GOT3 (cell line): ENCODE measurements at regions not wholly inside any gene's neighbourhood (a gene's known extent, or its start where the extent isn't known, plus 50 kb on each side); places are given as distances from the start of the nearest gene placed in this dataset.

ENCODE experiments used
- DNase-seq: peaks from one replicate; lab custom pipeline; 2025; ENCODE audit warnings: mixed read lengths; lab: John Stamatoyannopoulos, UW

DNA sequence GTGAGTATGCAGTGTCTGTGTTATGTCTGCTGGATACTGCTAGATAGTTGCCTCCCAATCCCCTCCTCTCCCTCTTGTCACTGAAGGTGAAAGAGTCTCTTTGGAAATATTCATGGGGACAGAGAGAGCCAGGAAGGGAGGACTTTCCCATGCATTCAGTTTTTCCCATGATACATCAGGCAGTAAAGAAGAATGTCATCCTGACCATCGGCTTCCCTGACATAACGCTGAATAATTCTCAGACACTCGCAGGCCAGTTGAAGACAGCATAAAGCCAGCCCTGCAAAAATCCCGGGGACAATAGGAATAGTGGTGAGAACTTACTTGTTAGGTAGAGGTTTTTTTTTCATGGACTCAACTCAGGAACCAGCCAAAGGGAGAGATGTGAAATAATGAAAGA is 58.1 kb downstream of the KLF4 start:
- no peak for DNase-seq

DNA sequence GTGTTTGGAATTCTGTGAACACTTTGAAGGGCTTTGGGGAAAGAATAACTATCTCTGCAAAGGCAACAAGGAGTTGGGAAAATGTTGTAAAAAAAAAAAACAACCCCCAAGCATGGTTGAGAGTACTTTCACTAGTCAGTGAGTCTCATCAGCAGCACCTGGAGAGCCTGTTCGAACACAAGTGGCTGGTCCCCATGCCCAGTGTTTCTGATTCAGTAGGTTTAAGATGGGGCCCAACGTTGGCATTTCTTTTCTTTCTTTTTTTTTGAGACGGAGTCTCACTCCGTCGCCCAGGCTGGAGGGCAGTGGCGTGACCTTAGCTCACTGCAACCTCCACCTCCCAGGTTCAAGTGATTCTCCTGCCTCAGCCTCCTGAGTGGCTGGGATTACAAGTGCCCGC is 59.5 kb downstream of the KLF4 start:
- DNase-seq: no peak

- DNase-seq: no peak
These were observed 63.4 kb downstream of the KLF4 start for GRCh38 chr9:107426126-107426525.

DNA sequence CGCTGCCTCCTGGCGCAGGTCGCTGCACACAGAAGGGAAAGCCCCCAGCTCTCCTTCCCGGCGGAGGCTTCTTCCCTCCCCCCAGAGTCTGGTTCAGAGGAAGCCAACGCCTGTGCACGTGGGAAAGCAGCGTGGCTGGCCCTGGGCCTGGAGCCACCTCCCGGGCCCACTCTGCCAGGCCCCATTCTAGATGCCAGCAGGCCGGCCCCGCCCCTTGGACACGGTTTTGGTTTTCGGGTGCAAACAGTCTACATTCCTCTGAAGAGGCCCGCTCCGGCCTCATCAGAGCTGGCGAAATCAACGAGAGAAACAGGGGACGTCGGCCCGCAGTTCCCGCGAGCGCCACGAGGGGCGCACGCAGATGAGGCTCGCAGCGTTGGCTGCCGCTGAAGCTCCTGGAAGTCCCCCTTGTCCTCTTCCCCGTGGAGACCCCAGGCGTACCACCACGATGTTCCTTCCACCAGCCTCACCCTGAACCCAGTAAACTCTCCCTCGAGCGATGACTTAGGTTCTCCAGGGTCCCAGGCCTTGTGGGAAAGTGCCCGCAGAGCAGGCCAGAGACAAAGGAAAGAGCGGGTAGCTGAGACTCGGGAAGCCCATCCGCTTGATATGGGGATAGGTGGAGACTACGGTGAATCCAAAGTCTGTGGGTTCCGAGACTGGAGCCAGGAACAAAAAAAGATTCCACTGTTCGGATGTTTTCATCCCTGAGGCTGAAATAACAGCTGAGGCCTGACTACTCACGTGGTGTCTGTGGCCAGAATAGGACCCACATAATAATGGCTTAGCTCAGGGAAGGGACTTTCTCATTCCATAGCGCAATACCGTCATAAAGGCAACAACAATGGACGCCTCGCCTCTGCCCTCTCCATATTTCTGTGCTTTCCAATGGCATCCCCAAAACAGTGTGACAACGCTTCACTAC is 64.2 kb downstream of the KLF4 start:
- no peak for DNase-seq

DNA sequence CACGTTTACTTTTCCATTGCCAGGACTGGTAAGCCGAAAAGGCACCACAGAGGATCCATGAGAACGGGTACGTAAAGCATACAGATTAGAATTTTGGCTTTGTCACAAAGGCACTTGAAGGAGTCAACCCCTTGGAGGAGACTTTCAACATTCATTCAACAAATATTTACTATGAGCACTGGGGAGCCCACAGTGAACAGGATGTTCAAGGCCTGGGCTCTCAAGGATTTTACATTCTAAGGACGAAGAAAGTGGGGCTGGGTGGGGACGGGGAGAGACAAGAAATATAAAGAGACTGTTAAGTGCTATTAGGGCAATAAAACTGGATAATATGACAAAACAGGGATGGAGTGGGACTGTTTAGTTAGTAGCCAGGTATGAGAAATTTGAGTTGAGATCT is 66.0 kb downstream of the KLF4 start:
- no peak for DNase-seq

DNA sequence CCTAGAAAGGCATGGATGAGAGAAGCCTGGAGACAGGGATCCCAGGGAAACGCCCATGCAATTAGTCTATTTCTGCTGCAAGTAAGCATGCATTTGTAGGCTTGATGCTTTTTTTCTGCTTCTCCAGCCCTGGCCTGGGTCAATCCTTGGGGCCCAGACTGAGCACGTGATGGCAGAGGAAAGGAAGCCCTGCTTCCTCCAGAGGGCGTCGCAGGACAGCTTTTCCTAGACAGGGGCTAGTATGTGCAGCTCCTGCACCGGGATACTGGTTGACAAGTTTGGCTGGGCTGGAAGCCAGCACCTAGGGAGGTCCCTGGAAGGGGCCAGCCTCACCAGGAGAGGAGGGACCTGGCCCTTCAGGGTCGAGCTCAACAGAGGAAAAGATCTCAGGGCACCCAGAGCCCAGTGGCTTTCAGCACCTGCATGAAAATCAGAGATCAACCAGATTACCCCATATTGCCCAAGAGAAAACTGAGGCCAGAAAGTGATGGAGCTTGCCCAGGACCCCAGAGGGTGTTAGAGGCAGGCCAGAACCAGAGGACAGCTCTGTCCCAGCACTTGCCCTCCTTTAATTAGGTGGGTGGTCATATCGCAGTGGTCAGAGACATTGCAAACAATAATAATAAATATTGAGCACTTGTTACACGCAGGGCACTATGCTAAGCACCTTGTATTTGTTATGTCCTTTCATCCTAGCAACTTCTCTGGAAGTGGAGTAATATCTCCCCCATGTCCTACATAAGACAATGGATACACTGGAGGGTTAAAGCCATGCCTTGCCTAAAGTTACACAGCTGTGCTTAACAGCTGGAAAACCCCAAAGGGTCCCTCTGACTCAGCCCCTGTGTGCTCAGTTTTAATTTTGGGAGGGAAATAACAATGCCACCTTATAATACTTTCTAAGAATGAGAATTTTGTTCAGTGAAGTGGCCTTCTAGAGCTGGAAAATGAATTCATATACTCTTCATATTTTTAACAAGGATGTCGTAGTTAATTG is 67.1 kb downstream of the KLF4 start:
- DNase-seq: peak; percentile 8

DNA sequence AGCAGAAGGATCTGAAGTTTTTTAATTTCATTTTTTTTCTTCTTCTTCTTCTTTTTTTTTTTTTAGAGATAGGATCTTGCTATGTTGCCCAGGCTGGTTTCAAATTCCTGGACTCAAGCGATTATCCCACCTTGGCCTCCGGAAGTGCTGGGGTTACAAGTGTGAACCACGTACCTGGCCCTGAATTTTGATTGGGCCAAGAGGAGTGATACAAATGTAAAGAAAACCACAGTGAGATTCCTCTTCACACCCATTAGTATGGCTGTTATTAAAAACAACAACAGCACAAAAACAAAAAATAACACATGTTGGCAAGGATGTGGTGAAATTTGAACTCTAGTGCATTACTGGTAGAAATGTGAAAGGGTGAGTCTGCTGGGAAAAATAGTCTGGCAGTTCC is 79.1 kb downstream of the KLF4 start:
- no peak for DNase-seq

DNA sequence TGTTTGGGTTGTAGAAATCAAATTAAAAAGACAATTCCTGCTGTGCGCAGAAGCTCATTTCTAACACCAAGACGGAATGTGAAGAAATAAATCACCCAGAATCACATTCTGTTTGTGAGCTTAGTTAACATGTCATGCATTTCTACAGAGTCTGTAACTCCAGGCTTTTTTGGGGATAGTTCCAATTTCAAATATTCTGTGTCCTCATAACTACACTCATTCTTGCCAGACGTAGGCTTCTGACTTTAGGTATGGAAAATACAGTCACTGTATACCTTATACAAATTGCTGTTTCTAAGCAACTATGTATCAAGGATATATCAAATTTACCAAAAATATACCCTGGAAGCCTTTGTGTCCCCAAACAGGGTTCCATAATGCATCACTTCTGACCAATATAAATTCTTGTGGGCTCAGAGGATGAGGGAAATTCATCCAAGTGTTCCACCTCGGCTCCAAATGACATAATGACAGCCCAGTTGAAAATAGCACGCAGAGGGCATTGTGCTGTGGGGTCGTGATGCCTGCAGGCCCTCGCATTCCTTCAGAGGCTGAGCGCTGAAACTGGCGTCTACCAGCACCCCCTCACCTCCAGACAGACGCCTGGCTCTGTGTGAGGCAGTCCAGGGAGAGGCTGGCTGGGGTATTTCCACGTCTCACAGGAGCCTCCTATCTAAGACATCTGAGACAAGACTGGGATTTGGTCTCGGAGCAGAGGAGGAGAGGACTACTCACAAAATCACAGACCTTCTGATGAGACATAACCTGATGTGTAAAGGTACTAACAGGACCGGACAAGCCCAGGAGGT is 79.8 kb downstream of the KLF4 start:
- DNase-seq: no peak

- DNase-seq: no peak
These were observed 81.9 kb downstream of the KLF4 start for GRCh38 chr9:107407675-107408074.

GRCh38 chr9:107405511-107405910 is 84.1 kb downstream of the KLF4 start:
- no peak for DNase-seq

DNA sequence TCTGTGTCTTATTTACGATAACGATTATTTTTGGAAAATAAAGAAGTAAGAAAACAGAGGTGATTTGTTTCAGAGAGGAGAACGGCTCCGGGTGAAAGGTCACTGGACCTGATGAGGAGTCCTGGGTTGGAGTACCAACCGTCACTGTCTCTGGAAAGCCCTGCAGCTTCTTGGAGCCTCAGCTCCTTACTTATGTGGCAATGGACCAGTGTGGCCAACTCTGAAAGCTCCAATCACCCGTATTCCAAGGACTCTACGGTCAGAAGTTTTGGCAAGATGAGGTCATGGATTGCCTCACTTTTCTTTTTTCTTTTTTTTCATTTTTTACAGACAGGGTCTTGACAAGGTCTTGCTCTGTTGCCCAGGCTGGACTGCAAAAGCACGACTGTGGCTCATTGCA is 84.8 kb downstream of the KLF4 start:
- DNase-seq: no peak

GRCh38 chr9:107404161-107404560 is 85.4 kb downstream of the KLF4 start:
- no peak for DNase-seq

- no peak for DNase-seq
These were observed 92.2 kb downstream of the KLF4 start for GRCh38 chr9:107397076-107398044.

DNA sequence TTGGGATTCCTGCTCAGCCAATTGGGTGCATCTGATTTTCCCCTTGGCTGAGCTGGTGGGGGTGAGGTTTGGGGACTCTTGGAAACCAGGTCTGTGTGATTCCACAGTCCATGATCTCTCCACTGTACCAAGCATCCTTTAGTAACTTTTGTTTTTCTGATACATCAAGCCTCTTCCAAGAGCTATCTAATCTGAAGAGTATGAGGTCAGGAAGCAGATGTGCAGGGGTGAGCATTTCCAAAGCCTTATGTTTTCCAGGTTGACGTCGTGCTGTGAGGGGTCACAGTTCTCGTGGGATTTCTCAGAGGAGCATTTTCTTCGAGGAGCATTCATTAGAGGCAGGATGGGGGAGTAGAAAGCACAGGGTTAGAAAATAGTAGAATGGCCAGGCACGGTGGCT is 95.3 kb downstream of the KLF4 start:
- no peak for DNase-seq

DNA sequence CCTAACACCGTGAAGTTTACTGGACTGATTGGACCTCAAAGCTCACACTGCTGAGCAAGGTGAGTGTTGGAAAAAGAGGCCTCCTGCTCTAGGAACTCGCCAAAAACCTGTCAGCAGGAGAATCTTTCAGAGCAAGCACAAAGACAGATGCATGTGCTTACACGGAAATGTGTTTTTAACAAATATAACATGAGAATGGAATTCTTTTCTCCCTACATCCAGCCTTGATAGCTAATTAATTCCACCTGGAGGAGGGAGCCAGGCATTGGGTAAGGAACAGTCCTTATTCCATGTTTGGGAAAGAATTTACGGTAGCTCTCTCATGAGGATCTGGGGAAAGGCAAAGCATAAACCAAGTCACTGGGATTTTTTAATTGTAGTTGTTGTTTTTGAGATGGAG is 98.8 kb downstream of the KLF4 start:
- no peak for DNase-seq

- no peak for DNase-seq
These were observed 99.3 kb downstream of the KLF4 start for GRCh38 chr9:107390279-107390678.

- no peak for DNase-seq
These were observed 99.9 kb downstream of the KLF4 start for GRCh38 chr9:107389617-107390071.

DNA sequence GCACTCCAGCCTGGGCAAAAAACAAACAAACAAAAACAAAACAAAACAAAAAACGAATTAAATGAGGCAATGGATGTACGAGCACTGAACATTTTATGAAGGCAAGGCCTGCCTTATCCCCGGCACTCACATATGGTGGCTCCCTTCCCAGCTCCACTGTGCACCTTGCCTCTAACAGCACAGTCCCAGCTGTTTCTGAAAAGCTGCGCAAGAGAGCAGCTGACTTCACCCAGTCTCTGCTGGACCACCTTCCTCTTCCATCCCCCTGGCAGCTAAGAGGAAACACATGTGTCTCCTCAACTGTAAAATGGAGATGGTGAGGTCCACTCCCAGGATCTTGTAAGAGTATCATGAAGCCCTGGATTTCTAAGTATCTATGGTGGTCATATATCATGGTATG is 100.7 kb downstream of the KLF4 start:
- DNase-seq: no peak

- DNase-seq: no peak
These were observed 102.2 kb downstream of the KLF4 start for GRCh38 chr9:107387409-107387808.

- DNase-seq: no peak
These were observed 103.2 kb downstream of the KLF4 start for GRCh38 chr9:107386396-107386795.
